ENCODE measurements at regions not wholly inside any gene's neighbourhood (a gene's known extent, or its start where the extent isn't known, plus 50 kb on each side); places are given as distances from the start of the nearest gene placed in this dataset.

- no peaks in the 10 kb centered on the region for H3K27me3 ChIP-seq (ENCODE audit: insufficient read depth, low read length)
- no peak overlapping the region for H3K9ac ChIP-seq (ENCODE audit: low read length)
- ATAC-seq = no peak
- no peaks in the 10 kb centered on the region for H3K9me3 ChIP-seq (ENCODE audit: control insufficient read depth in 1 of 2, insufficient read depth in 1 of 2, low read depth in 1 of 2, low read length in 2 of 2)
- no peaks in the 10 kb centered on the region for H3K4me1 ChIP-seq (ENCODE audit: control insufficient read depth in 1 of 2, insufficient read depth in 2 of 2, low read length in 2 of 2)
- ChIA-PET CTCF (no interaction called here), RAD21 (ENCODE audit: low non-redundant PET in 1 of 2, low total read pairs in 2 of 2, uncharacterized antibody in 2 of 2, unreplicated experiment in 2 of 2) (no interaction called here), POLR2A (no interaction called here)
- no peak for TF ChIP-seq CTCF (IDR thresholded peaks at IDR 0.05 in 2 of 3, conservative IDR thresholded peaks at IDR 0.05 in 1 of 3; ENCODE audit: borderline replicate concordance in 1 of 3, insufficient read depth in 1 of 3, low read depth in 2 of 3, low read length in 2 of 3)
- TF ChIP-seq POLR2AphosphoS5 (IDR thresholded peaks at IDR 0.05; ENCODE audit: low read depth, low read length) = no peak
- TF ChIP-seq ATF3 (IDR thresholded peaks at IDR 0.05) = no peak
- no peak for DNase-seq (ENCODE audit: low read depth, low spot score)
- BruUV-seq (replicated peaks) = no TSS peak
- no peak overlapping the region for H3K4me2 ChIP-seq (ENCODE audit: low read length)
- intact Hi-C loops (cut with micrococcal nuclease) = no loop called here
- no peaks in the 10 kb centered on the region for H3K79me2 ChIP-seq (ENCODE audit: insufficient read depth, low read length)
- H3K4me3 ChIP-seq (replicated peaks in 1 of 2; ENCODE audit: low read depth in 1 of 2, low read length in 2 of 2) = no peak overlapping the region
- no peaks in the 10 kb centered on the region for H3K36me3 ChIP-seq (ENCODE audit: control insufficient read depth in 1 of 2, insufficient read depth in 2 of 2, low read length in 2 of 2)
- H3K9me2 ChIP-seq (ENCODE audit: insufficient read depth) = no peaks in the 10 kb centered on the region
- no peak overlapping the region for H3K27ac ChIP-seq (ENCODE audit: low read depth, low read length)
- H2AFZ ChIP-seq (ENCODE audit: low read depth, low read length, poor library complexity, severe bottlenecking) = no peak overlapping the region
- H4K20me1 ChIP-seq (ENCODE audit: insufficient read depth) = no peaks in the 10 kb centered on the region
Measured at GRCh38 chr7:26930845-26931244, 66.5 kb upstream of the SKAP2 start.

GRCh38 chr7:26930201-26930600 lies 65.8 kb upstream of the SKAP2 start:
- no peak overlapping the region for H3K27ac ChIP-seq (ENCODE audit: low read depth, low read length)
- H4K20me1 ChIP-seq (ENCODE audit: insufficient read depth) = no peaks in the 10 kb centered on the region
- H3K9ac ChIP-seq (ENCODE audit: low read length) = no peak overlapping the region
- H3K9me2 ChIP-seq (ENCODE audit: insufficient read depth) = no peaks in the 10 kb centered on the region
- no peaks in the 10 kb centered on the region for H3K9me3 ChIP-seq (ENCODE audit: control insufficient read depth in 1 of 2, insufficient read depth in 1 of 2, low read depth in 1 of 2, low read length in 2 of 2)
- ATAC-seq = no peak
- no peak overlapping the region for H3K4me3 ChIP-seq (replicated peaks in 1 of 2; ENCODE audit: low read depth in 1 of 2, low read length in 2 of 2)
- no peaks in the 10 kb centered on the region for H3K79me2 ChIP-seq (ENCODE audit: insufficient read depth, low read length)
- ChIA-PET CTCF (no interaction called here), POLR2A (no interaction called here), RAD21 (ENCODE audit: low non-redundant PET in 1 of 2, low total read pairs in 2 of 2, uncharacterized antibody in 2 of 2, unreplicated experiment in 2 of 2) (no interaction called here)
- no peaks in the 10 kb centered on the region for H3K4me1 ChIP-seq (ENCODE audit: control insufficient read depth in 1 of 2, insufficient read depth in 2 of 2, low read length in 2 of 2)
- DNase-seq (ENCODE audit: low read depth, low spot score) = no peak
- no peaks in the 10 kb centered on the region for H3K27me3 ChIP-seq (ENCODE audit: insufficient read depth, low read length)
- BruUV-seq (replicated peaks) = no TSS peak
- H2AFZ ChIP-seq (ENCODE audit: low read depth, low read length, poor library complexity, severe bottlenecking) = no peak overlapping the region
- no peak for TF ChIP-seq SIN3A (IDR thresholded peaks at IDR 0.05; ENCODE audit: low read depth)
- no peaks in the 10 kb centered on the region for H3K36me3 ChIP-seq (ENCODE audit: control insufficient read depth in 1 of 2, insufficient read depth in 2 of 2, low read length in 2 of 2)
- no peak overlapping the region for H3K4me2 ChIP-seq (ENCODE audit: low read length)
- intact Hi-C loops (cut with micrococcal nuclease) = no loop called here

Data from HCT116 (cell line).